Kidney (tissue), 13 donors: ENCODE measurements at regions not wholly inside any gene's neighbourhood (a gene's known extent, or its start where the extent isn't known, plus 50 kb on each side); places are given as distances from the start of the nearest gene placed in this dataset.
A peak's percentile ranks its signal among the peaks of the same experiment; 100 is the strongest.

Experiments used
- DNase-seq, 5 donors: peaks; one replicate each; pipeline ENCODE4 v3.0.0-alpha.2; 2013 to 2020
- FAIRE-seq: peaks from 2 replicates; lab custom pipeline; 2012; peaks lifted over from hg19 to GRCh38; lab: Jason Lieb, UNC
- H3K27ac ChIP-seq, 2 donors: one replicate each; pipeline ENCODE4 v1.7.0; 2013; ENCODE audit warnings: low read depth in 2 of 2, low read length in 2 of 2, inconsistent platforms in 1 of 2
- H3K27me3 ChIP-seq: one replicate; pipeline ENCODE4 v1.7.1; 2013; ENCODE audit warnings: low read length, inconsistent platforms; ENCODE audit not compliant: control insufficient read depth, insufficient read depth
- H3K36me3 ChIP-seq, 3 donors: one replicate each; pipeline versions ENCODE4 v1.7.0 to v1.7.1; 2013; ENCODE audit warnings: low read length in 3 of 3, control low read depth in 1 of 3, inconsistent platforms in 1 of 3; ENCODE audit not compliant: insufficient read depth in 3 of 3, control insufficient read depth in 2 of 3
- H3K4me1 ChIP-seq, 3 donors: one replicate each; pipeline versions ENCODE4 v1.7.0 to v1.7.1; 2013; ENCODE audit warnings: low read length in 3 of 3, inconsistent platforms in 1 of 3, low read depth in 1 of 3; ENCODE audit not compliant: control insufficient read depth in 2 of 3, insufficient read depth in 2 of 3
- H3K4me3 ChIP-seq, 3 donors: one replicate each; pipeline versions ENCODE4 v1.7.0 to v1.8.1; 2013; ENCODE audit warnings: low read length in 3 of 3, control low read depth in 1 of 3, inconsistent platforms in 1 of 3
- H3K9ac ChIP-seq, 3 donors: one replicate each; pipeline versions ENCODE4 v1.7.0 to v1.7.1; 2013; ENCODE audit warnings: low read length in 3 of 3, control low read depth in 1 of 3, inconsistent platforms in 1 of 3
- H3K9me3 ChIP-seq, 3 donors: one replicate each; pipeline versions ENCODE4 v1.7.0 to v1.7.1; 2013; ENCODE audit warnings: low read length in 3 of 3, control low read depth in 1 of 3, inconsistent platforms in 1 of 3; ENCODE audit not compliant: control insufficient read depth in 2 of 3, insufficient read depth in 1 of 3
- intact Hi-C: fragments of 100-400 bp; cut with DNase I; formaldehyde crosslinking; loops from one replicate; pipeline ENCODE4 v1.11.1; 2022
- TF ChIP-seq, protein P1 (sequence below): IDR thresholded peaks from 3 replicates; pipeline ENCODE4 v1.5.1; 2012; ENCODE audit warnings: mild to moderate bottlenecking, moderate library complexity, borderline replicate concordance; ENCODE audit not compliant: insufficient read depth; ENCODE audit errors: extremely low read depth
- donor health status: control.
- donor health status: control.
- donor health status: control.
- donor health status: control.
- donor health status: control.
- donor health status: DM: yes; HTN: yes; CAD: no.
- donor health status: Normal renal cell carcinoma (clear cell type).

DNA sequence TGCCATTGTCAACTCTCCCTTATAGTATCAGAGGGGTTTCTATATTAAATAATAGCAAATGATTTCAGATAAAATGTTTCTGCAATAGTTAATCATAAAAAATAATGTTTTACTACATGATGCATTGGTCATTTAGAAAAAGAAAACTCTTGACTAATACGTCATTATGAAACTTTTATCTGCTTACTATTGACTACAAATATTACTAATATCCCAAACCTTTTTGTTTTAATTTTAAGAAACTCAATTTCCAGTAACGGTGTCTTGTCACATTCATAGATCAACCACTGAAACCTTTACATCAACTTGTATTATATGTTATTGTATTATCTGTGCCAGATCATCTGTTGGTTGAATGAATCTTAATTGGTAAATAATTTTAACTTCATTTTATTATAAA is 482.9 kb upstream of the SLC35B3 start:
- H3K9ac ChIP-seq: no peak overlapping the region
- H3K27ac ChIP-seq: no peak overlapping the region
- no peak overlapping the region for H3K4me3 ChIP-seq
- H3K27me3 ChIP-seq: no peaks in the 10 kb centered on the region
- FAIRE-seq: peak; percentile 29
- intact Hi-C loops: no loop called here
- H3K9me3 ChIP-seq: no peaks in the 10 kb centered on the region
- no peak for DNase-seq
- no peaks in the 10 kb centered on the region for H3K36me3 ChIP-seq
- no peaks in the 10 kb centered on the region for H3K4me1 ChIP-seq
- TF ChIP-seq, protein P1, sequence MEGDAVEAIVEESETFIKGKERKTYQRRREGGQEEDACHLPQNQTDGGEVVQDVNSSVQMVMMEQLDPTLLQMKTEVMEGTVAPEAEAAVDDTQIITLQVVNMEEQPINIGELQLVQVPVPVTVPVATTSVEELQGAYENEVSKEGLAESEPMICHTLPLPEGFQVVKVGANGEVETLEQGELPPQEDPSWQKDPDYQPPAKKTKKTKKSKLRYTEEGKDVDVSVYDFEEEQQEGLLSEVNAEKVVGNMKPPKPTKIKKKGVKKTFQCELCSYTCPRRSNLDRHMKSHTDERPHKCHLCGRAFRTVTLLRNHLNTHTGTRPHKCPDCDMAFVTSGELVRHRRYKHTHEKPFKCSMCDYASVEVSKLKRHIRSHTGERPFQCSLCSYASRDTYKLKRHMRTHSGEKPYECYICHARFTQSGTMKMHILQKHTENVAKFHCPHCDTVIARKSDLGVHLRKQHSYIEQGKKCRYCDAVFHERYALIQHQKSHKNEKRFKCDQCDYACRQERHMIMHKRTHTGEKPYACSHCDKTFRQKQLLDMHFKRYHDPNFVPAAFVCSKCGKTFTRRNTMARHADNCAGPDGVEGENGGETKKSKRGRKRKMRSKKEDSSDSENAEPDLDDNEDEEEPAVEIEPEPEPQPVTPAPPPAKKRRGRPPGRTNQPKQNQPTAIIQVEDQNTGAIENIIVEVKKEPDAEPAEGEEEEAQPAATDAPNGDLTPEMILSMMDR: no peak

DNA sequence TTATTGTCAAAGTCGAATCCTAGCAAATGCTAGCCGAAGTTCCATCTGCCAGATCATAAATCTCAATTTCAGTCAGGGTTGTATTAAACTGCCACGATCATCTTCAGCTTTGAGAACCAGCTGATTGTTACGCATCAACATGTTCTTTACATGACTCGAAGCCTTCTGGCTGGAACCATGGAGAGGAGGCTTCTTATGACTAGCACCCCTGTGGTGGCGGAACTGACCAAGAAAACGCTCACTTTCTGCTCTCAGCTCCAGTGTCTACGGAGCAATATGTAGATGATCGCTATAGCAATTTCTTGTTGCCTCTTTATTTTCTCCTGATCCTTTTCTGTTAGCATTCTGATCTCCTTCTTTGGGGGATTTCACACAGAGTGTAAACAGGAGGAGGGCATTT is 479.4 kb upstream of the SLC35B3 start:
- no peak overlapping the region for H3K4me3 ChIP-seq
- H3K27ac ChIP-seq: no peak overlapping the region
- peaks cover 0 to 3% (median 0%) of the 10 kb centered on the region in 3 donors for H3K9me3 ChIP-seq
- no peak overlapping the region for H3K9ac ChIP-seq
- intact Hi-C loops: no loop called here
- TF ChIP-seq, protein P1: no peak
- H3K27me3 ChIP-seq: no peaks in the 10 kb centered on the region
- FAIRE-seq (no peak), DNase-seq (no peak)
- H3K4me1 ChIP-seq: no peaks in the 10 kb centered on the region
- H3K36me3 ChIP-seq: no peaks in the 10 kb centered on the region

DNA sequence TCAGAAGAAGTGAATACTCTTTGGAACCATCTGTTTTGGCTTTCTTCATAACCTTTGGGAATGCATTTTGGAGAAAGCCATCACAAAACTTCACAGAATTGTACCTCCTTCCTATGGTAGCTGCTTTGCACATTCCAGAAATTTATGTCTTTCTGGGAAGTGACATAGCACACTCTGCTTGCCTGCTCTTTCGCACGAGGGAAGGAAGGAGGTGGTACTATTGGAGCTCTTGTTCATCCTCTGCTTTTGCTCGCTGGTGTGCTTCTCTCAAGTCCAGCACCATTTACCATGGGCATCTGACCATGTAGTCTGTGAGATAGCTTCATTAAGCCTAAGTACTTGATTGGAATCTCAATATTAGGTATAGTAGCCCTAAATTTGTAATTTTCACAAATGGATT is 473.3 kb upstream of the SLC35B3 start:
- Histone ChIP-seq H3K27me3 (no peaks in the 10 kb centered on the region), H3K9ac (no peak overlapping the region), H3K4me3 (no peak overlapping the region), H3K36me3 (no peaks in the 10 kb centered on the region), H3K27ac (no peak overlapping the region), H3K9me3 (peaks cover 0 to 3% (median 0%) of the 10 kb centered on the region in 3 donors), H3K4me1 (no peaks in the 10 kb centered on the region)
- TF ChIP-seq, protein P1: no peak
- FAIRE-seq (no peak), DNase-seq (no peak)
- intact Hi-C loops: no loop called here

DNA sequence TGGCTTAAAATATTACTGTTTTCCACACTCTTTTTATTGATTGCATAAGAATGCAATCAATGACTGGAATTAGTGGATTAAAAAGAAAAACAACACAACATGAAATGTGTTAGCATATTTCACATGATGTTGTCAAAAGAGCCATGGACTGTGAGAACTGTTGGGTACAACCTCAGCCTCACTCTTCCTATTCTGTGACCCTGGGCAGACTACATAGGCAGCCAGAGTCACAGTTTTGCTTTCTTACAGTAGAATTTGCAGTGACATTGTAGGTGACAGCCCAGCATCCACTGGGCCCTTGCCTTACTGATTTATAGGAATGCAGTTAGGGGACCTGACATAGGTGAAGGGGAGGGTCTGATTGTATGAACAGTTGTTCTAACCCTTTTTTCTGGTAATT is 471.4 kb upstream of the SLC35B3 start:
- Histone ChIP-seq H3K27me3 (no peaks in the 10 kb centered on the region), H3K36me3 (no peaks in the 10 kb centered on the region), H3K9me3 (peaks cover 0 to 3% (median 0%) of the 10 kb centered on the region in 3 donors), H3K9ac (no peak overlapping the region), H3K27ac (no peak overlapping the region), H3K4me3 (no peak overlapping the region), H3K4me1 (no peaks in the 10 kb centered on the region)
- DNase-seq (no peak), FAIRE-seq (no peak)
- intact Hi-C loops: no loop called here
- TF ChIP-seq, protein P1: no peak
